Smooth muscle cell (in vitro differentiated cells): ENCODE measurements at regions not wholly inside any gene's neighbourhood (a gene's known extent, or its start where the extent isn't known, plus 50 kb on each side); places are given as distances from the start of the nearest gene placed in this dataset.

Experiments
- DNase-seq: peaks from one replicate; lab custom pipeline; 2025; ENCODE audit not compliant: unreplicated experiment; lab: John Stamatoyannopoulos, UW
- H2AFZ ChIP-seq: fragments of 200-600 bp; sonication (generic); 2 replicates; pipeline ENCODE4 v1.6.0; 2016; ENCODE audit warnings: antibody characterized with exemption, low read depth, mild to moderate bottlenecking
- H3F3A ChIP-seq: fragments of 200-600 bp; sonication (generic); 2 replicates; pipeline ENCODE4 v1.6.0; 2017; ENCODE audit warnings: antibody characterized with exemption, low read depth
- H3K27ac ChIP-seq: fragments of 200-600 bp; sonication (generic); 2 replicates; pipeline ENCODE4 v1.5.1; 2016; ENCODE audit warnings: low read depth, mild to moderate bottlenecking
- H3K27me3 ChIP-seq: fragments of 200-600 bp; sonication (generic); 2 replicates; pipeline ENCODE4 v1.6.1; 2016; ENCODE audit warnings: low read depth, mild to moderate bottlenecking
- H3K36me3 ChIP-seq: fragments of 200-600 bp; sonication (generic); 2 replicates; pipeline ENCODE4 v1.5.1; 2016; ENCODE audit warnings: low read depth
- H3K4me1 ChIP-seq: fragments of 200-600 bp; sonication (generic); 2 replicates; pipeline ENCODE4 v1.5.1; 2016; ENCODE audit warnings: low read depth
- H3K4me2 ChIP-seq: fragments of 200-600 bp; sonication (generic); 2 replicates; pipeline ENCODE4 v1.6.0; 2016; ENCODE audit warnings: mild to moderate bottlenecking
- H3K4me3 ChIP-seq: fragments of 200-600 bp; sonication (generic); 2 replicates; pipeline ENCODE4 v1.5.1; 2016; ENCODE audit warnings: mild to moderate bottlenecking
- H3K79me2 ChIP-seq: fragments of 200-600 bp; sonication (generic); 2 replicates; pipeline ENCODE4 v1.6.0; 2016; ENCODE audit warnings: low read depth, mild to moderate bottlenecking
- H3K9ac ChIP-seq: fragments of 200-600 bp; sonication (generic); 2 replicates; pipeline ENCODE4 v1.6.0; 2016; ENCODE audit warnings: low read depth
- H3K9me3 ChIP-seq: fragments of 200-600 bp; sonication (generic); replicated peaks from 2 replicates; pipeline ENCODE4 v1.5.1; 2016; ENCODE audit warnings: low read depth
- H4K20me1 ChIP-seq: fragments of 200-600 bp; sonication (generic); 2 replicates; pipeline ENCODE4 v1.6.0; 2016; ENCODE audit warnings: low read depth
- CTCF ChIP-seq: fragments of 200-600 bp; sonication (generic); IDR thresholded peaks from 2 replicates; pipeline ENCODE4 v1.5.1; 2017; ENCODE audit warnings: borderline replicate concordance, mild to moderate bottlenecking, antibody characterized with exemption; ENCODE audit not compliant: insufficient read depth, poor library complexity, severe bottlenecking
- WGBS: methylation state at CpG from one replicate; pipeline ENCODE4 v1.1.7; 2016; ENCODE audit warnings: low lambda C conversion rate; 5-methylcytosine and 5-hydroxymethylcytosine counted together

- H3K4me2 ChIP-seq = no peak overlapping the region
- no peaks in the 10 kb centered on the region for H3K36me3 ChIP-seq
- no peak overlapping the region for H2AFZ ChIP-seq
- no peak overlapping the region for H3K27ac ChIP-seq
- TF ChIP-seq CTCF = no peak
- WGBS = 90% methylated on average over 15 of the region's 15 CpGs
- DNase-seq = no peak
- no peaks in the 10 kb centered on the region for H3K79me2 ChIP-seq
- no peaks in the 10 kb centered on the region for H3F3A ChIP-seq
- H4K20me1 ChIP-seq = no peaks in the 10 kb centered on the region
- no peaks in the 10 kb centered on the region for H3K27me3 ChIP-seq
- H3K4me3 ChIP-seq = no peak overlapping the region
- peaks cover 13% of the 10 kb centered on the region for H3K4me1 ChIP-seq
- no peak overlapping the region for H3K9ac ChIP-seq
- no peaks in the 10 kb centered on the region for H3K9me3 ChIP-seq
Measured at GRCh38 chr11:70494559-70495350, 96.4 kb downstream of the CTTN start.

GRCh38 chr11:70495351-70496310, 97.3 kb downstream of the CTTN start:
- no peaks in the 10 kb centered on the region for H3K9me3 ChIP-seq
- H2AFZ ChIP-seq = no peak overlapping the region
- no peak for DNase-seq
- no peaks in the 10 kb centered on the region for H3K79me2 ChIP-seq
- no peaks in the 10 kb centered on the region for H3F3A ChIP-seq
- 93% methylated on average over 22 of the region's 22 CpGs for WGBS
- TF ChIP-seq CTCF = no peak
- no peaks in the 10 kb centered on the region for H3K27me3 ChIP-seq
- H3K9ac ChIP-seq = no peak overlapping the region
- no peaks in the 10 kb centered on the region for H4K20me1 ChIP-seq
- H3K4me2 ChIP-seq = no peak overlapping the region
- no peak overlapping the region for H3K4me3 ChIP-seq
- H3K27ac ChIP-seq = no peak overlapping the region
- H3K36me3 ChIP-seq = no peaks in the 10 kb centered on the region
- H3K4me1 ChIP-seq = peaks cover 22% of the 10 kb centered on the region

- no peak for DNase-seq
- 73% methylated on average over 16 of the region's 16 CpGs for WGBS
- Histone ChIP-seq H3K4me1 (peaks cover 23% of the 10 kb centered on the region), H3K36me3 (no peaks in the 10 kb centered on the region), H3K4me2 (no peak overlapping the region), H3K27ac (no peak overlapping the region), H3K4me3 (no peak overlapping the region), H2AFZ (no peak overlapping the region), H3K27me3 (no peaks in the 10 kb centered on the region), H3K79me2 (no peaks in the 10 kb centered on the region), H3K9me3 (no peaks in the 10 kb centered on the region), H3K9ac (no peak overlapping the region), H3F3A (no peaks in the 10 kb centered on the region), H4K20me1 (no peaks in the 10 kb centered on the region)
- TF ChIP-seq CTCF = no peak
Measured at GRCh38 chr11:70496591-70497535, 98.5 kb downstream of the CTTN start.
